HG03469 (cell line): ENCODE measurements at regions not wholly inside any gene's neighbourhood (a gene's known extent, or its start where the extent isn't known, plus 50 kb on each side); places are given as distances from the start of the nearest gene placed in this dataset.

ENCODE experiments used
- ATAC-seq: cut with Tn5 transposase; IDR thresholded peaks from one replicate; pipeline ENCODE4 v1.9.1; 2021; ENCODE audit warnings: mild to moderate bottlenecking, moderate library complexity, moderate number of reproducible peaks; ENCODE audit not compliant: unreplicated experiment

DNA sequence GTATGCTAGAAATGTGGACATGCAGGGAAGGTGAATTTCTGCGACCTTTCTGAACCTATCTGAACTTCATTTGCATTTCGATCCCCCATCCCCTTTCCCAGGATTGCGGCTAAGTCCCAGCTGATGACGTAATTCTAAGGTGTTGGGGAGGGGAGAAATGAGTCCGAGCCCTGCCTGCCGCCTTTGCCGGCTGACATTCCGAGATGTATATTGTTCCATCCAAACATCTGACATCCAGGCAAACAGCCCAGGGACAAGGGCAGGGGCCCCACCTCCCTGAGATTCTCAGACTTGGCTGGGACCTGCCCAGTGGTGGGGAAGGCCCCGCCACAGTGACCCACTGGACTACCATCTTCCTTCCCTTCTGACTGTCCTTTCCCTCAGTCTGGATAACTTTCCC, 494.6 kb downstream of the ENC1 start:
- ATAC-seq: no peak

DNA sequence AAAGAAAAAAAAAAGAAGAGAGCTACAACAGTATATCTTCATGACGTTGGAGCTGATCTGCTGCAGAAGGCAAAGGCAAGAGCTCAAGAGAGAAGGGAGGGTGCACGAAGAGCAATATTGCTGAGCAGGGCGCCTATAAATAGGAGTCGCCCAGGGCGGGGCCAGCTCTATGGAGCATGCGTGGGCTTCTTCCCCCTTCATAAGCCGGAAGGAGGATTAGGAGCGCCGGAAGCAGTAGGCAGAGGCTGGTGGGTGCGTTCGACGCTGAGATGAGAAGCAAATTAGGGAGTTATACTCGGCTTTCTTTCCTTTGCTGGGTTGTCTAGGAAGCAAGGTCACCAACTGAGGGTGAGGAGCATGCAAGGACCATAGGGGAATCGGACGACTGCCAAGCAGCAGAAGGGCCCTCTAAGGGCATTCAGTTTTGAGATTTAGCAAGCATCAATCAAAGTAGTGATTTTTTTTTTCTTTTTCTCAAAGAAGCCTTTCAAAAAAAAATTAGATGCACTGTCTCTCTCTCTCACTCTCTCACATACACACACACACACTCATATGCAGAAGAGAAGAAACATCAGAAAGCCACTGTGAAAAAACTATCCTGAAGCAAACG, 496.7 kb downstream of the ENC1 start:
- ATAC-seq: no peak

DNA sequence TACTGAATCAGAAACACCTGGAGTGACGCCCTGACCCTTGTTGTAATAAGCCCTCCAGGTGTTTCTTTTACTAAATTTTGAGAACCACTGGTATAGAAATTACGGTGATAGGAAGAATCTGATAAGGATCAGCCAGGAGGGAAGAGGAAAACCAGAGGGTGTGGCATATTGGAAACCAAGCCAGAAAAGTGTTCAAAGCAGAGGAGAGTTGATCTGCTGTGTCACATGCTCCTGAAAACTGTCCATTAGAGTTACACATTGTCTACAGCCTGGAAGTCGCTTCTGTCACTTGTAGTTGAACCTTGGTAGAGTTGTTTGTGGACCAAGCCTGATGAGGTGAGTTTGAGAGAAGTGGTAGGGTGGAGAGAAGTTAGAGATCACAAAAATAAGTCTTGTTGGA, 497.4 kb downstream of the ENC1 start:
- no peak for ATAC-seq

DNA sequence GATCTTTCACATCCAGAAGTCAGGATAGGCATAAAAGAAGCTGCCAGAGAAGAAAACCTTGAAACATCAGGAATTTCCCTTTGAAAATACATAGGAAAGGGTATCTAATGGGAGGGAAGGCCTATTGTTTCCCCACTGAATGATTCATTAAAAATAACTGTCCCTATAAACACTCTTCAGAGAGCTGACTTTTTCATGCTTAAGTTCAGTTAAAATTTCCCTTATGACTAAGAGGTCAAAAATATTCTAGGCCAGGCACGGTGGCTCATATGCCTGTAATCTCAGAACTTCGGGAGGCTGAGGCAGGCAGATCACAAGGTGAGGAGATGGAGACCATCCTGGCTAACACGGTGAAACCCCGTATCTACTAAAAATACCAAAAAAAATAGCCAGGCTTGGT, 499.5 kb downstream of the ENC1 start:
- ATAC-seq: no peak

DNA sequence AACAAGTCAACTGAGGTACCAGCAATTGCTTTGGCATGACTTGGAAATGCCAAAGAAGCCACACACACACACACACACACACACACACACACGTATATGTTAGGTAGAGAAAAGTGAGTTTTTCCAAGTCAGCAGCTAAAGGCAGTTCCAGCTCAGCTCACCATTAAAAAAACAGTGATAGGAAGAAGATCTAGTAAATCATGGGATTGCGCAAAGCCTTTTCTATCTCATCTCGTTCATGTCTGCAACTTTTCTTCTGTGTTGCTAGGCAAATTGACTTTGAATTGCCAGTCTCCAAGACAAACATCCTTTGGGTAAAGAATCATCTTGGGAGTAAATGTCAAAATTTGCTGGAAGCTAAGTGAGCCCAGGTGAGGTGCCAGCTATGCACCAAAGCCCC, 500.1 kb downstream of the ENC1 start:
- no peak for ATAC-seq

DNA sequence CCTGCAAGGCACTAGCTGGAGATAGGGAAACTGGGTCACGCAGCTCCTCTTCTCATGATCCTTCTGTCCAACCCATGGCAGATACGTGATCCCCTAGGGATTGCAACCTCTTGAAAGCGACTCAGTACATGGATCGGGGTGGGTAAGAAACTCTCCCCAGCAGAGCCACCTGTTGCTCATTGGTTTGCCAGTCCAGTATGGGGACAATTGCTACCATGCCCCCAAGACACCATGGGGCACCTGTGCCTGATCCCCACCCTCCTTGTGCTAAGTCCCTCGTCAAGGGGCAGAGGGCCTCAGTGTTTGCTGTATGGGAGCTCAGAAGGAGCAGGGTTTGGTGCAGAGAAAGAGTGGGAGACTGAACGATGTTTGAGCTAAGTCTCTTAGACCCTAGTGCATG, 500.9 kb downstream of the ENC1 start:
- ATAC-seq: no peak

DNA sequence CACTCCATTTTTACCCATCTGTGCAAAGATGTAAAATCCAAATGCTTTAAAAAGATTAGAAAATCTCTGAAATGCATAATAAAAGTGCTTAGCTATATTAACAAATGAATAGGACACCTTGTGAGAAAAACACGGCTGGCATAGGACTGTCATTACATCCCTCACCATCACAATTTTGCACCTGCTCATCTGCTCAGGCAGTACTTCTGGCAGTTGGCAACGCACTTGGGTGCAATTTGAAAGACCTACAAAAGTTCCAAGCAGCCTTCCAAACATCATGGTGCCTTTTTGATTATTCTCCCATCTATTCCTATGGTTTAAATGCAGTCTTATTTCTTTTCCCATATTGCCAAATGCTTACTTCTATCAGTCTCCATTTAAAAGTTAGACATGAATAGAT, 501.8 kb downstream of the ENC1 start:
- ATAC-seq: no peak

DNA sequence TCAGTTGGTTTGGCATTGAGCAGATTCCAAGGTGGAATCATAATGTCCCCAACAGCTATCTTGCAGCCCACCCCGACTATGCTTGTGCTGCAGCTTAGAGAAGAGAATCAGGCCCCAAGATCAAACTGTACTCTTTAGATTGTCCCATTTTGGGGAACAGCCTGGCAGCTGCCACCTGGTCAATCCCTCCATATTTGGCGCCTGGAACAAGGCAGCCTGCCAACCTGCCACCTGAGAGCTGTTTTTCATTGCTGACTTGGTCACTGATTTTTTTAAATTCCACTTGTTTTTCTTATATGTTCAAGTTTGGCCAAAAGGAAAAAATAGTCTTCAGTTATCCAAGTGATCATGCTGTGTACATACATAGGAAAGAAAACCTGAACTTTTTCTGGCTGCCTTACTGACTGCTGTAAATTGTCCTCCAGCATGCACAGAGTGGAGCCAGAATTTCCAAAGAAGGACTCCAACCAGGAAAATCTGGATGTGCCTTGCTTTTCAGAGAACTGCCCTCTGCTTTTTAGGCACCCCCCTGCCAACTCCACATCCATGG, 504.2 kb downstream of the ENC1 start:
- ATAC-seq: no peak

DNA sequence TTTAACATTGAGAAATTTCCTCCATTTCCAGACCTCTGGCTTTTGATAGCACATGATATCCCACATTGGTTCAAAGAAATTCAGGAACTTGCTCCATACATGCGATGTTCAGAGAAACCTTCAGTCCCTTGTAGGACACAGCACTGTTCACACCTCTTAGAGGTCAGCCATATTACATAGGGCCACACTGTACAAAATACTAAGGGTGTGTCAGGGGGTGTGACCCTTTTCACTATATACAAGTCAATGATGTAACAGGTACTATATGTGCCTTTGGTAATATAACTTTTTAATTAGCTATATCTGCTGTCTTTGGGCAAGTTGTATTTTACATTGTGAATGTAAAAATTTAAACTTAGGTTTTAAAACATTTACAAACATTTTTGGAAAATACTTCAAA, 505.5 kb downstream of the ENC1 start:
- no peak for ATAC-seq

DNA sequence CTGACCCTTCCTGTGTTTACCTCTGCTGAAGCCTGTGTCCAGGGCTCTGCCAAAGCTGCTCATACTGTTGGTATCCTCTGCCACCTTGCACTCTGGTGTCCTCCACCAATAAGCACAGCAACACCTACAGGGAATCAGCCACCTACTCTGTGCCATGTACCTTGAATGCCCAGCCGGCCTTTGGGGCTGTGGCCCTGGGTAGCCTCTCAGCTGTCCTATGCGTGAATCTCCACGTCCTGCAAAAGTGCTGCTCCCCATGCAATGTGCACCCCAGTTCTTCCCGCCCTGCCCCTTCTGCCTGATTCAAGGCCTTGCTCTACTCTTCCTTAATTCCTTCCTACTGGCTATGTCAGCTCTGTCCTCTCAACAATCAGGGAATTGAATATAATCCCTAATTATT, 506.5 kb downstream of the ARHGEF28 start:
- ATAC-seq: no peak

DNA sequence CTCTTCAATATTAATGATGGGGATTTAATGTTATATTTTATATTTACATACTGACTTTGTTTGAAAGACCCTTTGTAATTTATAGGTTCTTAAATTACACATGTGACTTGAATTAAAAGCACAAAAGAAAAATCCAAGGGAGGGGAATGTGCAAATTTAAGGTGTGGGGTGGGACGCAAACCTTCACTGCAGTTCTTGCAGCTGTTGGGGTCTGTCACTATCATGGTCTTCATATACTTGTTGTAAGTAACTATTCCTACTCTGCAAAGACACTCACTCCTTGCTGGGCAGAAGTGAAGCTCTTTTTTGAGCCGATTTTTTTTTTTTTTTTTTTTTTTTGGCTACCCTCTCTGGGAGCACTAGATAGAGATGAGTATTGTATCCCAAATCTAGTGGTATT, 505.3 kb downstream of the ARHGEF28 start:
- ATAC-seq: no peak

DNA sequence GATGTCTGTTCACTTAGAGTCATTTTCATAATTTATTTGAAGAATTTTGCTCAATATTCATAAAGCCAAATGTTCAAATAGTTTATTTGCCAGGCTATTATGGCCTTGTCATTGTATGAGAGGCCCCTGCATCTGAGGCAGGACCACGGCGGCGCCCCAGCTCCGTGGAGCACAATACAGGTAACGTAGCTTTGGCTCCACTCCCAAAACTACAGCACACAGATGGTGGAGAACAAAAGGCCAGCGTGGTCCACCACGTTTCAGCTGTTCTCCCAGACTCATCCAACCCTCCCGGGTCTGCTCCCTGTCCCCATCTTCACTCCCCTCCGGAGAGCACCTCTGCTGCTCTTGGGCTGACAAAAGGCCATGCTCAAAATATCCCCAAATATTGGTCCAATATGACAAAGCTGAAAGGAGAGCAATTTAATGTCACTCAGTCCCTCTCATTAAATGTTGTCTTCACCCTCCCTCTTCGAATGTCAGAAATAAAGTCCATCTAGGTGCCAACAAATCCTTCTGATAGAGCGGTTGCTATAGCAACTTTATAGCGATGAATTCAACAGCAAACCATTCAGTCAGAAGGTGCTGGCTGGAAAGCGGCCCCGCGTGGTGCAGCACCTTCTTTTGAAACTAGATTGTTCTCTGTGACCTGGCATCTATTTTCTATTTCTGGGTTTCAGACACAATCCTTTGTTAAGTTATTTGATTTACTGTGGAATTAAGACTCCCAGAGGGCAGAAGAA, 504.3 kb downstream of the ARHGEF28 start:
- no peak for ATAC-seq

DNA sequence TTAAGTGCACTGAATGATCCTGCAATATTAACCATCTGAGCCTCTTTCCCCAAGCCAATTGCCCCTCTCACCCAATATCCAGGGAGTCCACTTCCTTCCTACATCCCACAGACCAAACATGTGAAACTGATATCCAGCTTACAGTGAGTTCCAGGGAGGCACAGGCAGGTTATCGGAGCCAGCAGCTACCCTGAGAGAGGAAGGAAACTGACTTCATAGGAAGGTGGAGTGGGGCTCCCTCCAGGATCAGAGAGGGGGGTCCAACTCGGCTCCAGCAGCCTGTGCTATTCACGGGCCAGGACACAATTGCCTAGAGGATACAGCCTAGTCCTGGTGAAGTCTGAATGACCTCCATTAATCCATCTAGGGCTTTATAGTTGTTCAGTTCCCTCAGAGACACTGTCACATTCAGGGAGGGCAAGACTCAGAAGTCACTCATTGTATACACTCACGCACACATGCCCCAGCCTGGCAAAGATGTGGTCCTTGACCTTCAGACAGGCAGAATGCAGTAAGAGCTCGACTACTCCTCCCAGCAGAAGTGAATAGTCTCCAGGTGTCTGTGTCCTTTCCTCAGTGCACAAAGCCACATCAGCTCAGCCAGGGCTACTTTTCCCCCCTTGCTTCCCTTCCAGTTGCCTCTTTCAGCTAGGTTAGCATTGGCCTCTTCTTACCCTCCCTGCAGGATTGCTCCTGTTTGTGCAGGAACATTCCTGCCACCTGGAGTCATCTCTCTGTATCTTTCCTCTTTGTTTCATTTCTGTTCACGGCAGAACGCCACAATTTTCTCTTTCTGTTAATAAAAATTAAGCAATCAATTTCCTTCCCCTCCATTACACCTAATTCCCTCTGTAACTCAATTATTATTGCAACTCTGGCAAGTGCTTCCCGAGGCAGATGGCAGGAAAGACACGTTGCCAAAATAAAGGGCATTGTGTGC, 501.7 kb downstream of the ARHGEF28 start:
- no peak for ATAC-seq

DNA sequence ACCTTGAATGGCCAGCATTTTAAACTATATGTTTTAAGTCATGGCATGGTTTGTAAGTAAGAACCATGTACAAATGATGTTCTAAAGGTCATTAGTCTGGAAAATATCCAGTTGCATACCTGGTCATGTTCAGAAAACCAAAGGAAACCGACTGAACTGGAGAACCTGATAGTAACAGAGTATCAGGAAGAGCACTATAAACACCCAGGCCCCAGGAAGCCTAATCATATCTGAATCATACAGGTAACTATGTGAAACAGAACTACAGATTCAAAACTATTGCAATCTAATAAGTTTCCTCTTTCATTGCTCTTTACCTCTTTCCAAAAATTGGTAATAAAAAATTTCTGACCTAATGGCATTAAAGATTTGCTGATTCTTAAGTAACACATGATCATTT, 500.3 kb downstream of the ARHGEF28 start:
- ATAC-seq: no peak

DNA sequence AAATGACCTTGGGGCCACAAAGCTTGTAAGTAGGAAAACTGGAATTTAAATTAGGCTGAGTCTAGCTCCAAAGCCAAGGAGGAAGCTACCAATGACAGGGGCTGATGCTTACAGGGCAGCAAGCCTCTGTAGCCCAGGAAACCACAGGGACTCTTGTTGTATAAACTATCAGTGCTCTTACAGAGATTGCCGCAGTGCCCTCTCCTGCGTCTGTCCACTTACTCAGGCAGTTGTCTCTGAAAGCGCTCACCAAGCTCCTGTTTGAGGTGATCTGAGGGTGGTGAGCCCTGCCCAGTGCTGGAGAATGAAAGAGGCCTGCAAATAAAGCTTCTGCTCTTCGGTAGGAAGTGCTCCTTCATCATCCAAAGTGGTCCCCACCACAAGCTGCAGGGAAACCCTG, 498.8 kb downstream of the ARHGEF28 start:
- no peak for ATAC-seq

DNA sequence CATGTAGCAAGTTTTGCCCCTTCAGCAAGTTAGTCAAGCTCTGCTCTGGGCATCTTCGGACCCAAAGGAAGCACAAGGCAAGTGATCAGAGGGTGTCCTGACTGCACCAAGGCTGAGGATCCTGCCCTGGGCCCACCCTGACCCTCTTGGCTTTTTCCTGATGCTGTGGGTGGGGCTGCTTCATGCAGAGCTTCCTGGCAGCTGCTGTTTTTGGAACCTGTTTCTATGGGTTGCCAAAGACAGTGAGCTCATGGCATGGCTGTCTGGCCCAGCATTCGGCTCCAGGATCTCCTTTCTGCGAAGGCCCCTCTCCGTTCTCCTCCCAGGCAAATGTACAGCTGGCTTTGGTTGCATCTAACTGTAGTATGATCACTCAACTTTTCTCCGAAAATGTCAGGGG, 497.9 kb downstream of the ARHGEF28 start:
- ATAC-seq: no peak

DNA sequence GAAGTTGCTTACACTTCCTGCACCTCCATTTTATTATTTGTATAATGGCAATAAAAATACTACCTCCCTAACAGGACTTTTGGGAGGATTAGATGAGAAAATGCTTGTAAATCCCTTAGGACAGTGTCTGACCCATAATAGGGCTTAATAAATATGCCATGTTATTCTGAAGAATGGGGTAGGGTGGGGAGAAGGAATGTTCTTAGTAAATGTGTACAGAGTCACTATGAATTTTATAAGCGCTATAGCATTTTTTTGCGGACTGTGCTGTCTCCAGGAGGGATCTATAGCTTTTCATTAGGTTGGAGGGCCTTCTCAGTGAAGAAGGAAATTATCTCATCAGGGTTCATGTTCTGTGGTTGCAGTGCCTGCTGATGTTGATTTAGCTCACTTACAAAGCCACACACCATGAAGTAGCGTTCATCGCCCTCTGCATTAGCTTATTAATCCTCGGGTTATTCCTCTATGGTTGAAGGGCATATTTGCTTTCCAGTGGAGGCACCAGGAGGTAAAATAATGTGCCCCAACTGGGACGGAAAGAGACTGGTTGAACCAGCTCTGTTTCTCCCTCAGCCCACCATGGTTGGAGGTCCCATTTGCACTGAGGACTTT, 497.1 kb downstream of the ARHGEF28 start:
- ATAC-seq: no peak

DNA sequence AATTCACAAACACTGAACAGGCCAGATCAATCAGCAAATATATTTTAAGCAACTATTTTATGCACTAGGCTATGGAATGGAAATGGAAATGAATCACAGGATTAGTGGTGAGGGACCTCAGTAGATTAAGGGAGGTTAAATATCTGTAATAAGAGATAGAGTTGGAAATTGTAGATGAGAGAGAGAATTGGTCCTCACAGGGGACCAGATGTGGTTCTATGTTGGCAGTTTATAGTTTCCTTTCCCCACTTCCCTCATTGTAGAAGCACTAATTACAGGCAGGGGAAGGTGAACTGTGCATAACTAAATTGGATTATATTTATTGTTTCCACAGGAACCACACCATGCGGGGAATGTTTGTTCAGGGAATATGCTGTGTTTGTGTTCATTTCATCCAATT, 496.2 kb downstream of the ARHGEF28 start:
- no peak for ATAC-seq

DNA sequence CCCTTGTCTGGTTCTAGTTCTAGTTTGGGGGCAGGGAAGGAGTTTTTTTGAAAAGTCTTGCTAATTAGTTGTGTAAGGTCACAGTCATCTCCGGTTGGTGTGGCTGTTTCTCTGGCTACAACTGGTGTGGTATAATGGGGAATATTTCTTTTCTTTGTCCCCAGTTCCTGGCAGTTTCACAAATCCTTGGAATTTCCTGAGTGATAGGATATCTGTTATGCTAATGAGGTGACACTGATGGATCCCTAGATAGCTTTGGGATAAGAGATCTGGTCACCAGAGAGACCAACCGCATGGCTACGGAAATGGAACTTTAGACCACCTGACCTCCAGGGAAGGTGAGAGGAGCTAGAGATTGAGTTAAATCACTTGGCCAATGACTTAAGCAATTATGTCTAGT, 494.6 kb downstream of the ARHGEF28 start:
- ATAC-seq: no peak

DNA sequence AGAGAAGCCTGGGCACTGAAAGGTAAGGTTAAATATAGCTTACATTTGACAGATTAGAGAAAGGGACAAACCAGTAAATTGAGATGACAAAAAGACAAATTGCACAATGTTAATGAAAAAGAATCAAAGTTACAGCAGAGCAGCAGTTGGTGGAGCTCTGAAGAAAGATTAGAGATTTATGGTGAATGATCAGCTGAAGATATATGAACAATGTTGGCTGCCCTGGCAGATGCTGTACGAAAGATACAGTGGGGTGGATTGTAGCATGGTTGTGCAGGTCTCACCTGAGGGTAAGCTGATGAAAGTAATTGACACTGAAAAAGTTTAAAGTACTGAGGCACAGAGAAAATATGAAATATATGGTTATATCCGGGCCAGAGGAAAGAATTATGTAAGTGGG, 492.1 kb downstream of the ARHGEF28 start:
- ATAC-seq: no peak

DNA sequence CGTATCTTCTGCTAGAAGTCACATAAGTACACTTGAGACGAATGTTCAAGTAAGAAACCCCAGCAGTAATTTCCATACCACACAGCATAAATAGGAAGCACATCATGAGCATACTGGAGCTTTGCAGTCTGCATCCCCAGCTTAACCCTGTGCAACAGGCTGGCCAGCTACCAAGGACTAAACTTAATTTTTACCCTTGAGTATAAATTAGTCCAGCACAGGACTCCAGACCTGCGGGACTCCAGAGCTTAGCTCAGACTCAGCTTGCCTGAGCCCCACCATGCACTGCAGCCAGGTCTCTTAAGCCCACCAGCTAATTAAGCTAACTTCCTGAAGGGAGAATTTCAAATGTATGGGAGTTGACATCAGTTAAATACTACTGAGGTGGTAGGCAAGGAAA, 491.0 kb downstream of the ARHGEF28 start:
- ATAC-seq: no peak
